ENCODE measurements at regions not wholly inside any gene's neighbourhood (a gene's known extent, or its start where the extent isn't known, plus 50 kb on each side); places are given as distances from the start of the nearest gene placed in this dataset.

DNA sequence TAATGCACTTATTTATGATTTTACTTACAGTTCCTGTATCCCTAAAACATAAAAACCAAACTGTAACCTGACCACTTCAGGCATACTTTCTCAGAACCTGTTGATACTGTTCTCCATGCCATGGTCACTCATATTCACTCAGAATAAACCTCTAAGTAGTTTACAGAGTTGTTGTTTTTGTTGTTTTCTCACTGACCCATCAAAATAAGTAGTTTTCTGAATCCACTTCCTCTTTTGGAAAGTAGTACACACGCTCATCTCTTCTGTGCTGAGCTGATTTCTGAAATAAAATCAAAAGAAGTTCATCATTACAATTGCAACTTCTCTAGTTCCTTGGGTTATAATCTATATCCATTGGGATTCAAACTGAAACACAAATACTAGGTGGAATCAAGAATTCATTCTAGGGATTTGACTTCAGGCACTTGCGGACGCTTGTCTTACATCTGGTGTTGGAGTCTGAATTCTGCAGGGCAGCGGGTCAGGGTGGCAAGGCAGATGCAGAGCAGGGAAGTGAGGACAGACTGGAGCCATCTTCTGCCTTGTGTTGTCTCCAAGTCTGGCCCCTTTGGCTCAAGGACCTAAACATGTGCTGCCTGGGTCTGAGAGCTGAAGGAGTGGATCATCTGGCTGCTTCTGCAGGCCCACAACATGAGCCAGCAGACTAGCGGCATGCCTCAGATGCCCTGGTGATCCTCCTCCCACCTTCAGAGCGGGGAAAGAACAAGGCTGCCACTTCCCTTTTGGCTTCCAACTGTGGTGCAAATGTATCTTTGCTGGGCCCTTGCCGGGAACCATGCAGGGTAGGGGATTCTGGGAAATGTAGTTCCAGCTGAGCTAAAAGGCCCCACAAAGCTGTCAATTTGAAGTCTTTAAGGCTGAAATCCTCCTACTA, 167.9 kb upstream of the MYLIP start:
- CTCF ChIA-PET = no interaction called here
- POLR2A ChIA-PET = no interaction called here

DNA sequence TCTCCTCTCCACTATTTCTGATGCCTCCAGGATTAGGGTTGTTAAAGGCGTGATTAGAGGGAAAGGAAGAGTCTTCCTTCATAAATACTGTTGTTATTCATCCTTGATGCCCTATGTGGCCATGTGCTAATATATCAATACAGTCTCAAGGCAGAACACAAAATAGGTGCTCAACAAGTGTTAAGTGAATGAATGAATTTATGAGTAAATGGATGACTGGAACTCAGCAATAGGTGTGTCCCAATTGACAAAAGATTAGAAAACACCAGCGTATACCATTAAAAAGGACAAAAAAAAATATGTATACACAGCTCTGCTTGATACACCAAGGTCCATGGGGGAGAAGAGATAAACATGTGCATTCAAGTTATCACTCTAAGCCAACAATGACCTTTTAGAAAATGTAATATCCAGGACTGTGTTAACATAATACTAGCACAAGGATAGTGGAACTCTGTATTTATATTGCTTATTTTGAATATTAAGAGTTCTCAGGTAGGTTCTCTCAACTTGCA, 171.2 kb upstream of the MYLIP start:
- CTCF ChIA-PET = no interaction called here
- POLR2A ChIA-PET = no interaction called here

DNA sequence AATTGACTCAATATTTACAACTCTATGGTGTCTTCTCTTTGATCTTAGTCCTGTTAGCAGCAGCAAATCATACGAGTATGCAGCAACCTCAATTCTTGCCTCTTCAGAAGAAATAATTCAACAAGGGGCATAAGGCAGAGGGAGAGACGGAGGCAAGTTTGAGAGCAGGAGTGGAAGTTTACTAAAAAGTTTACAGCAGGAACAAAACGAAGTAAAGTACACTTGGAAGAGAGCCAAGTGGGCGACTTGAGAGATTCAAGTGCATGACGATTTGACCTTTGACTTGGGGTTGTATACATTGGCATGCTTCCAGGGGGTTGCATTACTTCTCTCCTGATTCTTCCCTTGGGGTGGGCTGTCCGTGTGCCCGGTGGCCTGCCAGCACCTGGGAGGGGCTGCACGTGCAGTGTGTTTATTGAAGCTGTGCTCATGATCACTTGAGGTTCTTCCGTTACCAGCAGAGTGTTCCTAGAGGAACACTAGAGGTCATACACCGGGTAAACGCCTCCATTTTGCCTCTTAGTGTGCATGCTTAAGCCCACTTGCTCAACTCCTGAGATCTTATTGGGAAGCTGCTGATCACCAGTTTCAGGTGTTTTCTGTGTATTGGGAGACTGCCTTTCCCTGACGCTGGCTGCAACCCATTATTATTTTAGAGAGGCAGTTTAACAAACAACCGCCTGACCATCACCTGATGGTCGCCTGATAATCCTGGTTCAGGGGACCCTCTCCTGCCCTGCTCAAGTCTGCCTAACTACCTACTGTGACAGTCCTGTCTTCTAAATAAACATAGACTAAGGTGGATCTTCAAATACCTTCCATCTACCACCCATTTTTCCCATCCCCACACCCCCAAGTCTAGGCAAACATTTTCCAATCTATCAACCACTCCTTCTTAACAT, 172.4 kb upstream of the MYLIP start:
- ChIA-PET CTCF (no interaction called here), POLR2A (no interaction called here)

DNA sequence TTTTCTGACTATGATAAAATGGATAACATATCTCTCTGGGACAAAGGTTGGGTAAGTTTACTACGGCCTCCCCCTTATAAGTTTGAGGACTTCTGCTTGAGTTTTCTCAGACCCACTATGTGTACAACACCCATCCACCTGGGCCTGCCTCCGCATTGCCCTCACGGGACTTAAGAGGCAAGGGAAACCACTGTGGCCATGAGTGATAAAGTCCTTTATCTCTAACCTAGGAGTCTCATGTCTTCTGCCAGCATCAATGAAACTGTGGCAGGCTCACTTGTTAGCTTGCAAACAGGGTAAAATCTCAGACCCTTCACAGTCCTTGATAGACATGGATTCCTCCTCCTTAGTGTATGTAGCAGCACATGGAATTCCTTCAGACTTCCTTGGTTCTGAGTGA, 173.4 kb upstream of the MYLIP start:
- CTCF ChIA-PET = no interaction called here
- POLR2A ChIA-PET = no interaction called here

DNA sequence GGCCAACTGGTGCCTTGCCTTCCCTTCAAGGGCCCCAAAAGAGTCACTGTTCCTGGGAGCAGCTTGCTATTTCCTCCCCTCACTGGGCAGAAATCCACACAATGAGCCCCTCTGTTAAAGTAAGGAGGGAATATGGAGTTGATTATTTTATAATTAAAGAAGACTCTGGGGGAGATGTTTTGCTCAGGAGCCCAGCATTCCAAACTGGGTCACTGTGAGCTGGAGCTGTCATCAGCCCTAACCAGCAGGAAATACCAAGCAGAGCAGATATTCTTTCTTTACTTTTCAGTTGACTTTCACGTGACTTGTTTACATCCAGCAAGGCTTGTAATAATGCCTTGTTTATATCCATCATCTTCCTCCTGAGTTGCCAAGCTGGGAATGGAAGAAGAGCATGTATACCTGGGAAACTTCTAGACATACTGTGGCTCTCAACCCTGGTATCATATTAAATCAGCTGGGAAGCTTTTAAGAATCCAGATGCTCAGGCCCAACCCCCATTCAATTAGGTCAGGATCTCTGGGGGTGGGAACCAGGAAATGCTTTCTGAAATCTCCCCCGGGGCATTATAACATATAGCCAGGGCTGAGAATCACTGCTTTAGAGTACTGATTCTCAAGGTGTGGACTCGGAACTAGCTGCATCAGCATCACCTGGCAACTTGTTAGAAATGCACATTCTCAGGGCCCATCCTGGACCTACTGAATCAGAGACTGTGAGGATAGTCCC, 175.6 kb upstream of the MYLIP start:
- CTCF ChIA-PET = no interaction called here
- POLR2A ChIA-PET = no interaction called here

DNA sequence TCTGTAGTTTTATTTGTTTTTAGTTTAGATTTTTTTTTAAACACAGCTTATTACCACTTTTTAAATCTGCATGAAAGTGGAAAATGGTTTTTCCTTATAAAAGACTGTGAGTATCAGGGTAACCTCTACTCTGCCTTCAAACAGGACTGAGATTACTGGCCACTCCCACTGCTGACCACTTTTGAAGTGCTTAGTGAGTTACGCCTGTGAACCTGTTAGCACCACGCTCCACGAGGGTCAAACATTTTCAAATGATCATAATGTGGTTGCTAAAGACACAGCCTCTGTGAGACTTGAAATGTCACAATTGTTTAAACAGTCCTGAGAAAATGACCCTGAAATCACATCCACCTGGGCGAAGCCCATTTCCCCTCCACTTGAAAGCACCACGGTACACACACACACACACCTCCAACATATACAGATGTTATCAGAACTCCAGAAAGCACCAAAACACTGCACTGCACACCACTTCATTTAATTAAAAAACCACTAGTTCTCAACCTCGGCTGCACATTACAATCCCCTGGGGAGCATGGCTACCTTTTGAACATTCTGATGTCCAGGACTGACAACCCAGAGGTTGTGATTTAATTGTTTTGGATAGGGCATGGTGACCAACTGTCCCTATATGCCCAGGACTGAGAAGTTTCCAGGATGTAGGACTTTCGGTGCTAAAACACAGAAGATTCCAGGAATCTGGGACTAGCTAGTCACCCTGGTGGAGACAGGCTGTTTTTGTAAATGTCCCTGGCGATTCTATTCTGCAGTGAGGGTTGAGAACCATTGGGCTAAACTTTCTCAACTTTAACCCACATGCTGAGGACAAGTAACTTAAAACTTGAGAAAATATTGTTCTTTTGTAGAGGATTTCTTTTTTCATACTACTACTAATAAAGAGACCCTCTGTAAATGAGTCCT, 176.4 kb upstream of the MYLIP start:
- ChIA-PET POLR2A (interaction anchor here (0.6 kb wide), 1 partner anchor 159 kb away, joined by 3 read pairs; no protein-coding TSS in a partner anchor), CTCF (no interaction called here)

DNA sequence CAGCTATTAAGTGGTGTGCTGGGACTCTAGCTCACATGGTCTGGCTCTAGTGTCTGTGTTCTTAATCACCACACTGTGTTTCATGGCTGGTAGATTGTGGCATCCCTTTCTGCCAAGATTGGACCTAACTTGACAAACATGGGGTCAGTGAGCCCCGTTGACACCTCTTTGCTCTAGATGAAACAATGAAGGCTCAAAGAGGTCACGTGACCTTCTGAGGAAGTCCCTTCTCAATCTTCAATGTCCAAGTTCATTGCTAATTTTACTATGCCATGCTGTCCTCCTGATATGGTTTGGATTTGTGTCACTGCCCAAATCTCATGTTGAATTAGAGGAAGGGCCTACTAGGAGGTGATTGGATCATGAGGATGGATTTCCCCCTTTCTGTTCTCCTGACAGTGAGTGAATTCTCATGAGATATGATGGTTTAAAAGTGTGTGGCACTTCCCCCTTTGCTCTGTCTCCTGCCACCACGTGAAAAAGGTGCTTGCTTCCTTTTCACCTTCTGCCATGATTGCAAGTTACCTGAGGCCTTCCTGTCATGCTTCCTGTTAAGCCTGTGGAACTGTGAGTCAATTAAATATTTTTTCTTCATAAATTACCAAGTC, 177.8 kb upstream of the MYLIP start:
- CTCF ChIA-PET = no interaction called here
- POLR2A ChIA-PET = no interaction called here

DNA sequence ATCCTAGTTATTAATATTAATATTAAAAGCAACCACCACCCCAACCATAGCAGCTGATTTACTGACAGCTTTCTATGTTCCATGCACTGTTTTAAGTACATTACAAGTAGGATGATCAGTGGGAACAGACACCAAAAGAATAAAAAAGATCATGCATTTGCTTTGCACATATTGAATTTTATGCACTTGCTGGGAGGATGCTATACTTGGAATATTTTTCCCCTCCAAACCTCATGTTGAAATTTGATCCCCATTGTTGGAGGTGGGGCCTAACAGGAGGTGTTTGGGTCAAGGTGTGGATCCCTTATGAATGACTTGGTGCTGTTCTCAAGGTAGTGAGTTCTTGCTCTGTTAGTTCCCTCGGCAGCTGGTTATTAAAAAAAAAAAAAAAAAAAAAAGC, 178.9 kb upstream of the MYLIP start:
- ChIA-PET POLR2A (no interaction called here), CTCF (no interaction called here)

DNA sequence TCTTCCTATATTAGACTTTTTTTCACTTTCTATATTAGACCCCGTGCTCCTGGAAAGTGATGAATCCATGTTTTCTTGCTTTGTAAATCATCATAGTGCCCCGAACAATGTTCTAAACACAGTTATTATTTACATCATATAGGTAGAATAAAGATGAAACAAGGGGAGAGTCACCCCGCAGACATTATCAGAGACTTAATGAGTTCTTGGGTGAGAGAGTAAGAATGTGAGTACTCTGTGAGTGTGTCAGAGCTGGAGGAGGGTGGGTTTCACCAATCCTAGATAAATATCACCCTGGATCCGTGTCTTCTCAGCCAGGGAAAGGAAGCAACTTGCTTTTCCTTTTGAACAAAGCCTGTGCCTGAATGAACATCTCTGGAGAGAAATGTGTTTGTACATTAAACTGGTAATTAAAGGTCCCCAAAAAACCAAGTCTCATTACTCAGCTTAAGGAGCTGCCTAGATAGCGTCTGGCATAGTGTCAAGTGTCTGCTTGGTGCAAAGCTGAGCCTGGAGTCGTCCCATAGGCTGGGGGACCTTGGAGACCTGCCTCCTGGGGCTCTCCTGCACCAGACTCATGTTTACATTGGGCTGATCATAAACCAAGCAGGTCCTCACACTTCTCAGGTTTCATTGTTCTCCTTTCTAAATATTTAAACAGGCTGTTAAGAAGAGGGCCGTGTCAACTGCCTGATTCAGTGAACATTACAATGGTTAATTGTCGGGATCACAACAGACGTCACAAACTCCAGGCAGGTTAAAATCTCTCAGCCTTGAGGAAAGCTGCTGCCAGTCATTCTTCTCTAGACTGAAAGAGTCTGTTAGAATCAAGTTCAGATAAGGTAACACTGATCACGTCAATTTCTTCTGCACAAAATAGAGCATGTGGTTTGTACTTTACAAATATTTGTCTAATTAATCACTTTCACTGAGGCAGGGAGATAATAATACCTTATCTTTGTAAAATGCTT, 179.7 kb upstream of the MYLIP start:
- ChIA-PET CTCF (no interaction called here), POLR2A (no interaction called here)

DNA sequence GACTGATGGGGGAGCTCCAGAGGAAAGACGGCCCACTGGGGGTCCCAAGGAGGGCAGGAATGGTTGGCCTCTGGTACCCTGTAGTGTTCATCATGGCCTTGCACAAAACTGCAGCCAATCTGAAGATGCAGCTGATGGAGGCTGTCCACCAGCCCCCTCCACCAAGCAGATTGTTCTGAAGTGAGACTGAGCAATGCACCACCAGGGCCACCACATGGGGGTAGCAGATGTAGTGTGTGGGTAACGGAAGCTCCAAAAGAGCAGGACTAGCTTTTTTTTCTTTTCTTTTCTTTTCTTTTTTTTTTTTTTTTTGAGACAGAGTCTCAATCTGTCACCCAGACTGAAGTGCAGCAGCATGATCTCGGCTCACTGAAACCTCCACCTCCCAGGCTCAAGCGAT, 181.0 kb upstream of the MYLIP start:
- POLR2A ChIA-PET = no interaction called here
- CTCF ChIA-PET = interaction anchor here (0.7 kb wide), 1 partner anchor 8 kb away, joined by 3 read pairs; no protein-coding TSS in a partner anchor

DNA sequence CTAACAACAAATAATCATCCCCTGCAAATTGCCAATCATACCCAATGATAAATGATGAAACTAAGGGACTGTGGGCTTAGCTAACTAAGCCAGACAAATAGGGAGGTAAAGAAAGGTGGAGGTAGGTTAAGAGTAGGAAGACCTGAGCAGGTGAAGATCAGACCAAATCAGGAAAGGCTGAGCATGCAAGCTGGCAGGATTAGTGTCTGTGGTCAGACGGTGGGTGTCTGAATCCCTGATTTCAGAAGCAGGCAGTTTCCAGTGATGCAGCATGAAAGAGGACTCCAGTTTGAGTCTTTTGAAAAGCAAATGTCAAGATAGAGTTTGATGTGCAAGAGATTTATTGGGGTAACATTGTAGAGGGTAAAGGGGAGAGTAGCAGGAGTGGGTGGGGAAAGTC, 181.4 kb upstream of the MYLIP start:
- POLR2A ChIA-PET = no interaction called here
- CTCF ChIA-PET = no interaction called here

DNA sequence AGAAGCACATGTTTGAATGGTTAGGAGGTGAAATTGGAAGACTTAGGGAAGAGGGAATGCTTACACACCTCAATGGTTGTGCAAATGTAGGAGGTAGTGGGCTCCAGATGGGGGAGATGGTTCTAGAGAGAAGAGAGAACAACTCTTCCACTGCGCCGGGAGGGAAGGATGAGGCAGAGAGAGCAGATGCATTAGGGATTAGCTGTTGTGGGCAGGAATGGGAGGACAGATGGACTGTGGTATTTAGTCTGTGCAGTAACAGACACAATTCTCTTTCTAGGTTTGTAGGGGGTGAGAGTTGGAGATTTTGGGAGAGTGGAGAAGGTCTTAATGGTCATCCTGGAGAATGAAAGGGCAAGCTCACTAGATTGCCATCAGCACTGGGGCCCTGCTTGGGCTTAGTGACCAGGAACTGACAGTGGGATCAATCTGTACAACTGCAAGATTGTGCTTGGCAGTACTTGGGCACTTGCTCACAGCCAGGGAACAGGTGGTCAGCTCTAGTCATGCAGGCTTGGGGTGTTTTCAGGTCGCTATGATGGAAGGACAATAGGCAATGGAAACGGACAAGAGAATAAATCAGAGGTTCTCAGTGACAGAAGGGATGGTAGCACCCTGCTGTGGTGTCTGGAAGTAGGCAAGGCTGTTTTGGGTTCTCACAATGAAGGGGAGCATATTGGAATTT, 182.0 kb upstream of the MYLIP start:
- ChIA-PET CTCF (no interaction called here), POLR2A (no interaction called here)

DNA sequence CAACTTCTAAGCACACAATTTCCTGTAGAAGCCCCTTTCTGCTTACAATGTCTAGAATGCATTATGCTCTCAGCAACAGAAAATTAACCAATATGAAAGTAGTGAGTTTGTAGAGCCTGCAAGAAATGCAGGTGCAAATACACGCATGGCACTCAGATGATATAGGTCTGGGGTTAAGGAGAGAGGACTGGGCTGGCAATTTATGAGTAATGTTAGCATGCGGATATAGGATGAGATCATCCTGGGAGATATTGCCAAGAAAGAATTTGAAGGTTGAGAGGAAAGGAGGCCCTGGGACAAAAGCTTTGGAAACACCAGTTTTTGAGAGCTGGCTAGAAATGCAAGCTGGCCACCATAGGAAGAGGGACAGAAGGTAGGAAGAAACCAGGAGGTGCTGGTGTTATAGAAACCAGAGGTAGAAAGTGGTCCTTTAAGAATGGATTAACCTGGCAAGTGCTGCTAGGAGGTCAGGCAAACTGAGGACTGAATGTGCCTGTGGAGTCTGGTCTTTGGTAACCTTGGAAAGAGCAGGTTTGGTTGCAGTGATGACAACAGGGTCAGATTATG, 183.2 kb upstream of the MYLIP start:
- ChIA-PET POLR2A (no interaction called here), CTCF (no interaction called here)

DNA sequence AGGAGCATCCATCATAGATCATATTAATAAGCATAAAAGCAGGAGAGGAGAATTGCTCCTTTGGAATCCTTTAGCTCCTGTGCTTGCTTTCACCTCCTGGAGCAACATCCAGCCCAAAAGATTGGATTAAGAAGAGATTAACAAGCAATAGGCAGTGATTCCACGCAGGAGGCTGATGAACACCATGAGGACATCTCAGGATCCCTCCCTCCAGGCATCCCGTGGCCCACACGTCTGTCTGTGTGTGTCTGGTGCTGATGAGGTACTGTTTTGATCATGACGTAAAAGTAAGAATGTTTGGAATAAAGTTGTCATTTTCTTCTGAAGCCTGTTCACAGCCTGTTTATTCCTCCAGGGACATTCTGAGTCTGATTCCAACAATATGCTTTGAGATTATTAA, 185.5 kb upstream of the MYLIP start:
- CTCF ChIA-PET = no interaction called here
- POLR2A ChIA-PET = no interaction called here

DNA sequence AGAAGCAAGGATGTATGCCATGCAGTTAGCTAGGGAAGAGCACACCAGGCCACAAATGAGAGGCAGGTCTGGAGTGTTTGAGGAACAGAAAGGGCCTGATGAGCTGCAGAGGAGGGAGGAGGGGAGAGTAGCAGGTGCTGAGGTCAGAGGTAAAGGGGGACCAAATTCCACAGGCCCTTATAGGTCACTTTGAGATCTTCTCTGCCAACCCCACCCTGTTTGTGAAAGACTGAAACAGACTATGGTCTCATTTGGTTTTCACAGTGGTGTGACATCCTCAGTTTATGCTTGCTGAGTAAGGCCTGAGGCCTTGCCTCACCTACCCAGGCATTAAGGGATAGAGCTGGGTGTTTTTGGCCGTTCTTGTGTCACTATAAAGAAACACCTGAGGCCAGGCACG, 187.7 kb upstream of the MYLIP start:
- CTCF ChIA-PET = no interaction called here

DNA sequence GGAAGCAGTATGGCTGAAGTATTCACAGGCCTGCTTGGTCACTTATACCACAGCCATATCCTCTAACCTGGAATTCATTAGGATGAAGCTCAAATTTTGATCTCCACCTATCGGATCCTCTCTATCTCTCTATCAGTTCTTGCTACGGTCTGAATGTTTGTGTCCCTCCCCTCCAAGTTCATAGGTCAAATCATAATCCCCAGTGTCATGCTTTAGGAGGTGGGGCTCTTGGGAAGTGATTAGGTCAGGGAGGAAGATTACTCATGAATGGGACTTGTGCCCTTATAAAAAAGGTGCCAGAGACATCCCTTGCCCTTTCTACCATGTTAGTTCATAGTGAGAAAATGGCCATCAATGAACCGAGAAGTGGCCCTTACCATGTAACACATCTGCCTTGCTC, 190.8 kb upstream of the MYLIP start:
- ChIA-PET CTCF (no interaction called here), POLR2A (no interaction called here)

More for the DNA sequence above, 187.7 kb upstream of the MYLIP start:
- POLR2A ChIA-PET = no interaction called here

DNA sequence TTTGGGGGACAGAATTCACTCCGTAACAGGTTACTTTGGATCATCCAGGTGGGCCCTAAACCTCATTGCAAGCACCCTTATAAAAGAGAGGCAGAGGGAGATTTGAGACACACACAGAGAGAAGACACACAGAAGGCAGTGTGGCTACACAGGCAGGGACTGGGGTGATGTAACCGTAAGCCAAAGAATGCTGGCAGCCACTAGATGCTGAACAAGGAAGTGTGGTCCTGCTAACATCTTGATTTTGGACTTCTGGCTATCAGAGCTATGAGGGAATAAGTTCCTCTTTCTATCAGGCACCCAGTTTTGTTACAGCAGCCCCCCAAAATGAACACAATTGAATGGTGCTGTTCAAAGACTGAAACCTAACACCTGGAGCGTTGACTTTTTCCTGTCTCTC, 191.3 kb upstream of the MYLIP start:
- CTCF ChIA-PET = no interaction called here

More for the DNA sequence above, 191.3 kb upstream of the MYLIP start:
- POLR2A ChIA-PET = no interaction called here

Measured in activated CD8-positive, alpha-beta memory T cell treated with anti-CD3 and anti-CD28 coated beads for 36 hours (primary cell).